GM12875 (cell line): ENCODE measurements at regions not wholly inside any gene's neighbourhood (a gene's known extent, or its start where the extent isn't known, plus 50 kb on each side); places are given as distances from the start of the nearest gene placed in this dataset.

ENCODE experiments used
- H3K4me3 ChIP-seq: one replicate; pipeline ENCODE4 v1.5.1; 2011; ENCODE audit warnings: low read depth, low read length, control low read depth
- CTCF ChIP-seq: IDR thresholded peaks from 2 replicates; pipeline ENCODE4 v1.5.1; 2011; ENCODE audit warnings: low read depth, mild to moderate bottlenecking, control low read depth, inconsistent platforms, low read length, moderate library complexity, borderline replicate concordance; ENCODE audit not compliant: insufficient read depth

DNA sequence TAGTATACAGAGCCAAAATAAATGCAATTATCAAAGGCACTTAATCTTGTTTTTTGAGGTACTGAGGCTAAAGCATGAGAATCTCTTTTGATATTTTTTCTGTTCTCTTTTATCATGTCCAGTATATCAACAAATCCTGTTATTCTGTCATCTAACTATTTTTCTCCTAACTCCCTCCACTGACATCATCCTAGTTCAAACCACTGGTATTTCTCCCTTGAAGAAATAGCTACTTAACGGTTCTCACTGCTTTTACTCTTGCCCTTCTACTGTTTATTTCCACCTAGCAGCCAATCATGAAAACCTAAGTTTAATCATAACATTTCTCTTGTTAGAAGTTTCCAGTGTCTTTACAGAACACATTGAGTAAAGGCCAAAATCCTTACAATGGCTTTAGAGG lies 317.6 kb downstream of the GPD2 start:
- no peak overlapping the region for H3K4me3 ChIP-seq
- TF ChIP-seq CTCF: no peak

DNA sequence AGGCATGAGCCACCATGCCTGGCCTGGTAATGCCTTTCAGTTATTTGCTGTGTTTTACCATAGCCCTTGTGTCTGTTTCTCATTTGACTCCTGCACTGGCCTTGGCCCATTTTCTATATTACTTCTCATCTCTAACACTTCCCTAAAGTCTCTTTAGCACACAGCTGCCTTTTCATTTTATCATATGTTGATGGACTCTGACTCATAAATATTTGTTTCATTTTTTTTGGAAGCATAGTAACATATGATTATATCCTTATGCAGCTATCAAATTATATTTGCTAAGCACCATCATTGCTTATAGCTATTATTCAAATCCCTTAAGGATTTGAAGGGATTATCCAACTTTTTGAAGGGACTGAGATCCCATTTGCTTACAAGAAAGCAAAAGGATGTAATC lies 320.3 kb downstream of the GPD2 start:
- no peak for TF ChIP-seq CTCF
- no peak overlapping the region for H3K4me3 ChIP-seq

GRCh38 chr2:156763174-156763573 lies 327.0 kb downstream of the GPD2 start:
- no peak overlapping the region for H3K4me3 ChIP-seq
- TF ChIP-seq CTCF: no peak

GRCh38 chr2:156765043-156765442 lies 328.9 kb downstream of the GPD2 start:
- TF ChIP-seq CTCF: no peak

GRCh38 chr2:156765450-156765849 lies 329.3 kb downstream of the GPD2 start:
- no peak for TF ChIP-seq CTCF
- no peak overlapping the region for H3K4me3 ChIP-seq

More at GRCh38 chr2:156765043-156765442, 328.9 kb downstream of the GPD2 start:
- H3K4me3 ChIP-seq: no peak overlapping the region

DNA sequence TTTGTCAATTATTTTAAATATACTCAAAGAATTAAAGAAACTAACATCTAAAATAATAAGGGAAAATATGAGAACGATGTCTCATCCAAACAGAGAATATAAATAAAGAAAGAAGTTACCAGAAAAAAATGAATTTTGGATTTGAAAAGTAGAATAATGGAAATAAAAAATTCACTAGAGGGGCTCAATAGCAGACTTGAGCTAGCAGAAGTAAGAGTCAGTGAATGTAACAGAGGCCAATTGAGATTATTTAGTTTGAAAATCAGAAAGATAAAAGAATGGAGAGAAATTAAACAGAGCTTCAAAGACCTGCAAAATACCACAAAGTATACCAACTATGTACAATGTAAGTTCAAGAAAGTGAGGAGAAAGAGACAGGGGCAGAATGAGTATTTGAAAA lies 333.6 kb downstream of the GPD2 start:
- no peak for TF ChIP-seq CTCF
- H3K4me3 ChIP-seq: no peak overlapping the region

DNA sequence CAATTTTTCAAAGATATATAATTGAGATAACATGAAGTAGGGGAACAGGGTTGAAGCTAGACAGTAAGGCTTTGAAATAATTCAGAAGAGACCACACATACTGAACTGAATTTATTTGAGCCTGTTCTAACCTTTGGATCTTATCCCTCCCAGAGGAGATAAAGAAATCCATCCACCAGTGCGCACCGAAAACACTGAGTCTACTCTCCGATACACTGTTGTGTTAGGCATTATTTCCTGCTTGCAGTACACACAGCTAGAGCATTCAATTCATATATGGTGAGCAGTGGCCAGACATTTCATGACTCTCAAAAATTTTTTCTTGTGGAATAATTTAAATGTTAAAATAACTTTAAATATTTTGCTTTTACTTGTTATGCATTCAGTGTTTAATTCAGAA lies 342.7 kb downstream of the GPD2 start:
- H3K4me3 ChIP-seq: no peak overlapping the region
- no peak for TF ChIP-seq CTCF
